ENCODE measurements at regions not wholly inside any gene's neighbourhood (a gene's known extent, or its start where the extent isn't known, plus 50 kb on each side); places are given as distances from the start of the nearest gene placed in this dataset.

GRCh38 chr4:43276321-43276720 lies 383.8 kb downstream of the GRXCR1 start:
- Histone ChIP-seq H3K27ac (replicated peaks) (no peak overlapping the region), H3K27me3 (ENCODE audit: insufficient read depth, poor library complexity, severe bottlenecking) (no peaks in the 10 kb centered on the region), H3K4me3 (replicated peaks; ENCODE audit: insufficient read depth, low read length) (no peak overlapping the region)
- DNase-seq (ENCODE audit: low read depth in 1 of 2, low spot score in 1 of 2): no peak
- TF ChIP-seq SPI1 (IDR thresholded peaks at IDR 0.05; ENCODE audit: borderline replicate concordance, low read depth) (no peak), REST (IDR thresholded peaks at IDR 0.05; ENCODE audit: insufficient replicate concordance, low read depth) (no peak), POLR2AphosphoS5 (IDR thresholded peaks at IDR 0.05; ENCODE audit: low read depth) (no peak), GABPA (IDR thresholded peaks at IDR 0.05; ENCODE audit: low read depth) (no peak), CTCF (IDR thresholded peaks at IDR 0.05; ENCODE audit: insufficient read depth, low read length) (no peak)

DNA sequence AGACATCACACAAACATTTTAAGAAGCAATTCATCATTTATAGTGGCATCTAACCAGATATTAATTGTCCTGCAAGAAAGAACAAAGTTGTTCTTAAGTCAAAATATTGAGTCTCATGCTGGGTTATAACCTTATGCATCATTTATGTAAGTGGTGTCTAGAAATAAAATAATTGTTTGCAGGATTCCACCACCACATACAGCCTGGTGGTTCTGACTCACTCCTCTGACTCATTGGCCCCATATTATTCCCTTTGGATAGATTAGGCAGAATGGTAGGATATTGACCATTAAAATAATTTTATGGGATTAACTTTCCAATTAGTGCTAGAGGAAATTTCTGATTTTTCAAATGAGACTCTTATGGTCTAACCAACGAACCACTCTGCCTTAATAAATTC lies 384.5 kb downstream of the GRXCR1 start:
- Histone ChIP-seq H3K27me3 (ENCODE audit: insufficient read depth, poor library complexity, severe bottlenecking) (no peaks in the 10 kb centered on the region), H3K4me3 (replicated peaks; ENCODE audit: insufficient read depth, low read length) (no peak overlapping the region), H3K27ac (replicated peaks) (no peak overlapping the region)
- TF ChIP-seq REST (IDR thresholded peaks at IDR 0.05; ENCODE audit: insufficient replicate concordance, low read depth): no peak
- TF ChIP-seq CTCF (IDR thresholded peaks at IDR 0.05; ENCODE audit: insufficient read depth, low read length): no peak
- no peak for TF ChIP-seq POLR2AphosphoS5 (IDR thresholded peaks at IDR 0.05; ENCODE audit: low read depth)
- no peak for TF ChIP-seq GABPA (IDR thresholded peaks at IDR 0.05; ENCODE audit: low read depth)
- no peak for TF ChIP-seq SPI1 (IDR thresholded peaks at IDR 0.05; ENCODE audit: borderline replicate concordance, low read depth)
- no peak for DNase-seq (ENCODE audit: low read depth in 1 of 2, low spot score in 1 of 2)

DNA sequence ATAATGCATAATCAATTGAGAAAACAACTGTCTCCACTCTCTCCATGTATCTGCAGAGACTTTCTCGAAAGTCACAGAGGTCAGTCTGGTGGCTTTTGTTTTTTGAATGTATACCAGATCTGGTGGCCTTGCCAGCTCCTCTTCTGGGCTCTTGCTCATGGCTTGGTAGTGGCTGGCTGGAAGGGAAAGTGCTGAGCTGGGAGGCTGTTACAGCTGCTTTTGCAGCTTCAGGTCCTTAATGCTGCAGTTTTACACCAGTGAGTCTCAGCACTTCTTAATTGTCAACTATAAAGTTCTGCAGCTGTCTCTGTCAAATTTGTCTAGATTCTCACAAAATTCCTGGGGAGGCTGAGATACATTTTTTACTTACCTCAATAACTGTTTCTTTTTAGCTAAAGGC lies 390.0 kb downstream of the GRXCR1 start:
- no peak overlapping the region for H3K27ac ChIP-seq (replicated peaks)
- DNase-seq (ENCODE audit: low read depth in 1 of 2, low spot score in 1 of 2): no peak
- TF ChIP-seq CTCF (IDR thresholded peaks at IDR 0.05; ENCODE audit: insufficient read depth, low read length): no peak
- TF ChIP-seq GABPA (IDR thresholded peaks at IDR 0.05; ENCODE audit: low read depth): no peak
- TF ChIP-seq SPI1 (IDR thresholded peaks at IDR 0.05; ENCODE audit: borderline replicate concordance, low read depth): no peak
- no peak for TF ChIP-seq POLR2AphosphoS5 (IDR thresholded peaks at IDR 0.05; ENCODE audit: low read depth)
- TF ChIP-seq REST (IDR thresholded peaks at IDR 0.05; ENCODE audit: insufficient replicate concordance, low read depth): no peak
- H3K27me3 ChIP-seq (ENCODE audit: insufficient read depth, poor library complexity, severe bottlenecking): no peaks in the 10 kb centered on the region
- H3K4me3 ChIP-seq (replicated peaks; ENCODE audit: insufficient read depth, low read length): no peak overlapping the region
